ENCODE measurements at regions not wholly inside any gene's neighbourhood (a gene's known extent, or its start where the extent isn't known, plus 50 kb on each side); places are given as distances from the start of the nearest gene placed in this dataset.

DNA sequence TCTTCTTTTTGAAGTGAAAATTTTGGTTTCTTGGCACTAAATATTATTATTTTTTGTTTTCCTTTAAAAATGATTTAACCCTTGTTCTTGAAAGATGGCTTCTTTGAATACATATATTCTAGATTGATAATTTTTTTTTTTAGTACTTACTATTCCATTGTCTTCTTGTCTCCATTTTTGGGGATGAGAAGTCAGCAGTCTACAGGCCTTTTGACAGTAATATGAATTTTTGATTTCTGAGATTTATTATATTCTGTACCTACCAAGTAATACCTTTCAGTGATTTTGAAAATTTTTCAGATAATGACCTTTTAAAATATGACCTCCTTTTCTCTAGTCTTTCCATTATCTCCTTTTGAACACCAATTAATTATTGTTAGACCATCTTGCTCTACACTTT lies 294.1 kb upstream of the LARGE1 start:
- no peak for DNase-seq
- H4K20me1 ChIP-seq (ENCODE audit: insufficient read depth): no peaks in the 10 kb centered on the region
- peaks cover 5% of the 10 kb centered on the region for H3K9me3 ChIP-seq (ENCODE audit: low read depth)
- H3F3A ChIP-seq (ENCODE audit: insufficient read depth): no peaks in the 10 kb centered on the region
- no peaks in the 10 kb centered on the region for H3K79me2 ChIP-seq (ENCODE audit: insufficient read depth)
- no peak overlapping the region for H3K27ac ChIP-seq
- in situ Hi-C loops (cut with MboI): no loop called here
- H3K4me3 ChIP-seq: no peak overlapping the region
- TF ChIP-seq EZH2phosphoT487 (IDR thresholded peaks at IDR 0.05; ENCODE audit: insufficient read depth, low read depth): no peak
- TF ChIP-seq EZH2 (IDR thresholded peaks at IDR 0.05; ENCODE audit: insufficient read depth, poor library complexity, severe bottlenecking): no peak
- H3K4me1 ChIP-seq (ENCODE audit: insufficient read depth): no peaks in the 10 kb centered on the region
- H2AFZ ChIP-seq: no peak overlapping the region
- no peaks in the 10 kb centered on the region for H3K9me2 ChIP-seq (ENCODE audit: insufficient read depth)
- H3K36me3 ChIP-seq (ENCODE audit: low read depth): no peaks in the 10 kb centered on the region
- no peak overlapping the region for H3K4me2 ChIP-seq (ENCODE audit: unreplicated experiment)
- H3K9ac ChIP-seq: no peak overlapping the region
- no peaks in the 10 kb centered on the region for H3K27me3 ChIP-seq (replicated peaks; ENCODE audit: insufficient read depth)

GRCh38 chr22:34225278-34225677 lies 305.0 kb upstream of the LARGE1 start:
- TF ChIP-seq EZH2 (IDR thresholded peaks at IDR 0.05; ENCODE audit: insufficient read depth, poor library complexity, severe bottlenecking) (no peak), EZH2phosphoT487 (IDR thresholded peaks at IDR 0.05; ENCODE audit: insufficient read depth, low read depth) (no peak)
- no peak overlapping the region for H3K4me2 ChIP-seq (ENCODE audit: unreplicated experiment)
- WGBS, 2 experiments (ENCODE audit: low coverage in 1 of 2, low lambda C conversion rate in 2 of 2, missing lambda C conversion rate in 2 of 2): 0 to 4% methylated on average over 1 of the region's 1 CpG
- H4K20me1 ChIP-seq (ENCODE audit: insufficient read depth): no peaks in the 10 kb centered on the region
- no peak overlapping the region for H3K27ac ChIP-seq
- no peaks in the 10 kb centered on the region for H3K9me3 ChIP-seq (ENCODE audit: low read depth)
- H3K36me3 ChIP-seq (ENCODE audit: low read depth): no peaks in the 10 kb centered on the region
- no peaks in the 10 kb centered on the region for H3K4me1 ChIP-seq (ENCODE audit: insufficient read depth)
- H3K79me2 ChIP-seq (ENCODE audit: insufficient read depth): no peaks in the 10 kb centered on the region
- no peaks in the 10 kb centered on the region for H3K27me3 ChIP-seq (replicated peaks; ENCODE audit: insufficient read depth)
- H3K4me3 ChIP-seq: no peak overlapping the region
- no peaks in the 10 kb centered on the region for H3F3A ChIP-seq (ENCODE audit: insufficient read depth)
- no peaks in the 10 kb centered on the region for H3K9me2 ChIP-seq (ENCODE audit: insufficient read depth)
- no peak overlapping the region for H3K9ac ChIP-seq
- in situ Hi-C loops (cut with MboI): no loop called here
- H2AFZ ChIP-seq: no peak overlapping the region
- DNase-seq: no peak

DNA sequence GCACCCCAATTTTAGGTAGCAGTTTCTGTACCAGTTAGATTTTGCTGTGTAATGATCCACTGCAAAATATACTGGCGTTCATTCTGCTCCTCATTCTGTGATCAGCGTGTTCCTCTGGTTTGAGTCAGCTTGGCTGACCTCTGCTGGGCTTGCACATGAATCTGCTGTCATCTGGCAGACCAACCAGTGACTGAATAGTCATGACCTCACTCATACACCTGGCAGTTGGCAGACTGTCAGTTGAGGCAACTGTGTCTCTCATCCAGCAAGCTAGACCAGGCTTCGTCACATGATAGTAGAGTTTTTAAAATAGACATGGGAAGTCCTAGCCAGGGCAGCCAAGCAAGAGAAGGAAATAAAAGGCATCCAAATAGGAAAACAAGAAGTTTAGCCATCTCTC lies 316.3 kb upstream of the LARGE1 start:
- H3K4me1 ChIP-seq (ENCODE audit: insufficient read depth): no peaks in the 10 kb centered on the region
- in situ Hi-C loops (cut with MboI): no loop called here

DNA sequence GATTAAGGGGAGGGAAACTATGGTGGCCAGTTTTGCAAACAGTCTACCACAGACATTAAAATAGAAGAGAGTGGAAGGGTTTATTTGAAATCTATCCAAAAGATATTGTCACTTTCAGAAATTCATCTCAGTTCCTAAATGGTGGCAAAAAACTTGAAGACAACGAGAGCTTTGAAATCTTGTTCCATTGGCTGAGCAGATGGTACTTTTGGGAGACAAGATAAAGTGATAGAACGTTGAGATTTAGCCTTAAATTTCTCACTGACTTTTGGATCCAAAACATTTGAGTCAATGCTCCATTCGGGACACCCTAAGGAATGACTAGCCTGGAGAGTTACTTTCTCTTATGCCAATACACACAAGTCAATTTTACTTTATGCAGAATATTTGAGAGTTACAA lies 319.1 kb upstream of the LARGE1 start:
- Histone ChIP-seq H3K27ac (no peak overlapping the region), H3K4me1 (ENCODE audit: insufficient read depth) (no peaks in the 10 kb centered on the region), H3K79me2 (ENCODE audit: insufficient read depth) (no peaks in the 10 kb centered on the region), H3K4me3 (no peak overlapping the region), H3K36me3 (ENCODE audit: low read depth) (no peaks in the 10 kb centered on the region), H3F3A (ENCODE audit: insufficient read depth) (no peaks in the 10 kb centered on the region), H2AFZ (no peak overlapping the region), H3K4me2 (ENCODE audit: unreplicated experiment) (no peak overlapping the region), H4K20me1 (ENCODE audit: insufficient read depth) (no peaks in the 10 kb centered on the region), H3K9me2 (ENCODE audit: insufficient read depth) (no peaks in the 10 kb centered on the region), H3K9me3 (ENCODE audit: low read depth) (peaks cover 4% of the 10 kb centered on the region), H3K27me3 (replicated peaks; ENCODE audit: insufficient read depth) (no peaks in the 10 kb centered on the region), H3K9ac (no peak overlapping the region)
- no peak for TF ChIP-seq EZH2 (IDR thresholded peaks at IDR 0.05; ENCODE audit: insufficient read depth, poor library complexity, severe bottlenecking)
- no peak for TF ChIP-seq EZH2phosphoT487 (IDR thresholded peaks at IDR 0.05; ENCODE audit: insufficient read depth, low read depth)
- in situ Hi-C loops (cut with MboI): no loop called here
- no peak for DNase-seq
- WGBS, 2 experiments (ENCODE audit: low coverage in 1 of 2, low lambda C conversion rate in 2 of 2, missing lambda C conversion rate in 2 of 2): 6 to 9% methylated on average over 3 of the region's 3 CpGs

More for the DNA sequence above, 316.3 kb upstream of the LARGE1 start:
- Histone ChIP-seq H4K20me1 (ENCODE audit: insufficient read depth) (no peaks in the 10 kb centered on the region), H3K27me3 (replicated peaks; ENCODE audit: insufficient read depth) (no peaks in the 10 kb centered on the region), H3K36me3 (ENCODE audit: low read depth) (no peaks in the 10 kb centered on the region), H3K9ac (no peak overlapping the region), H3F3A (ENCODE audit: insufficient read depth) (no peaks in the 10 kb centered on the region), H2AFZ (no peak overlapping the region), H3K79me2 (ENCODE audit: insufficient read depth) (no peaks in the 10 kb centered on the region), H3K4me3 (no peak overlapping the region), H3K27ac (no peak overlapping the region), H3K9me2 (ENCODE audit: insufficient read depth) (no peaks in the 10 kb centered on the region), H3K9me3 (ENCODE audit: low read depth) (no peaks in the 10 kb centered on the region), H3K4me2 (ENCODE audit: unreplicated experiment) (no peak overlapping the region)
- WGBS, 2 experiments (ENCODE audit: low coverage in 1 of 2, low lambda C conversion rate in 2 of 2, missing lambda C conversion rate in 2 of 2): 0 to 4% methylated on average over 3 of the region's 3 CpGs
- DNase-seq: no peak
- TF ChIP-seq EZH2 (IDR thresholded peaks at IDR 0.05; ENCODE audit: insufficient read depth, poor library complexity, severe bottlenecking) (no peak), EZH2phosphoT487 (IDR thresholded peaks at IDR 0.05; ENCODE audit: insufficient read depth, low read depth) (no peak)

GRCh38 chr22:34243023-34243422 lies 322.7 kb upstream of the LARGE1 start:
- DNase-seq: no peak
- no peaks in the 10 kb centered on the region for H3F3A ChIP-seq (ENCODE audit: insufficient read depth)
- H3K4me3 ChIP-seq: no peak overlapping the region
- no peaks in the 10 kb centered on the region for H3K9me2 ChIP-seq (ENCODE audit: insufficient read depth)
- no peak overlapping the region for H3K4me2 ChIP-seq (ENCODE audit: unreplicated experiment)
- in situ Hi-C loops (cut with MboI): no loop called here
- no peak overlapping the region for H2AFZ ChIP-seq
- peaks cover 4% of the 10 kb centered on the region for H3K9me3 ChIP-seq (ENCODE audit: low read depth)
- H3K79me2 ChIP-seq (ENCODE audit: insufficient read depth): no peaks in the 10 kb centered on the region
- no peaks in the 10 kb centered on the region for H3K4me1 ChIP-seq (ENCODE audit: insufficient read depth)
- no peaks in the 10 kb centered on the region for H3K27me3 ChIP-seq (replicated peaks; ENCODE audit: insufficient read depth)
- no peaks in the 10 kb centered on the region for H4K20me1 ChIP-seq (ENCODE audit: insufficient read depth)
- no peak overlapping the region for H3K9ac ChIP-seq
- TF ChIP-seq EZH2phosphoT487 (IDR thresholded peaks at IDR 0.05; ENCODE audit: insufficient read depth, low read depth) (no peak), EZH2 (IDR thresholded peaks at IDR 0.05; ENCODE audit: insufficient read depth, poor library complexity, severe bottlenecking) (no peak)
- 11 to 13% methylated on average over 2 of the region's 2 CpGs for WGBS, 2 experiments (ENCODE audit: low coverage in 1 of 2, low lambda C conversion rate in 2 of 2, missing lambda C conversion rate in 2 of 2)
- H3K27ac ChIP-seq: no peak overlapping the region
- H3K36me3 ChIP-seq (ENCODE audit: low read depth): no peaks in the 10 kb centered on the region

All from GM23248 (cell line).